ENCODE measurements at regions not wholly inside any gene's neighbourhood (a gene's known extent, or its start where the extent isn't known, plus 50 kb on each side); places are given as distances from the start of the nearest gene placed in this dataset.

GRCh38 chr12:125593269-125593668 is 528.0 kb downstream of the AACS start:
- no peak for DNase-seq

DNA sequence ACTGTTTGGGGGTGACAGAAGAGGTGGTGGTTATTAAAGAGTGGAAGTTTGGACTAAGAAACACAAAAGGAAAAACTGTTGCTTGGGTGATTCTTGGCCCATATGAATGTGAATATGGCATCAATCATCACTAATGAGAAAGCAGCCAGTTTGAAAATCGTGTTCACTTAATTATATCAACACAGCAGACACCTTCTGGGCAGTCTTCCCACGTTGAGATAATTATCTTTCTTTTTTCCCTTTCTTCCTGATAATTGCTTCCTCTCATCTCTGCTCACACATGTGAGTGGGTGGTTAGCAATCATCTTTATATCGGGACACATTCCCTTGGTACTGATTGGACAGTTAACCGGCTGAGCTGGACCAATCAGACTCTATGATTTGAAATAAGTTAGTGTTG is 539.7 kb downstream of the AACS start:
- no peak for DNase-seq

DNA sequence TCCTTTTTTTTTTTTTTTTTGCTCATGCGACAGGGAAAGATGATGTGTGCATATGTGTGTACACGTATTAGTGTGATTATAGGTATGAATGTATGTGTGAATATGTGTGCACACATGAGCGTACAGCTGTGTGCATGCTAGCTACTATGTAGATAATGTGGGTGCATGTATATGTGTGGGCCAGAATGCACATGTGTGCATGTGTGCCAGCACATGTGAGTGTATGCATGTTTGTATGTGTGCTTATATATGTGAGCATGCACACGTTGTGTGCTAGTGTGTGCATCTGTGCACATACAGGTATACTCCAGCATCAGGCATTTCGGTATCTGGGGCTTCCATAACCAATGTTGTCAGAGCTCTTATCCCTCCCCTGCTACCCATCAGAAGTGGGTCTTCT is 541.1 kb downstream of the AACS start:
- DNase-seq: no peak

DNA sequence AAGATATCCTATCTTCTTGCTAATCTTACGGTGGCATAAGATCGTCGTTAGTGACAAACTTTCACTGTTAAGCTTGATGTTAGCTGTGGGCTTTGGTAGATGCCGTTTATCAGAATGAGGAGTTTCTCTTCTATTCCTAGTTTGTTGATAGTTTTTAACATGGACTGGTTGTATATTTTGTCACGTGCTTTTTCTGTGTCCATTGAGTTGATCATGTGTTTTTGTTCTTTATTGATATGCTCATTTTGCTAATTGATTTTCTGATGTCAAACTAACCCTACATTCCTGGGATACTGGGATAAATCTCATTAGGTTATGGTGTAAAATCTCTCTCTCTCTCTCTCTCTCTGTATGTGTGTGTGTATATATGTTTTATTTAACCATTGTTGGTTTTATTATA is 545.1 kb downstream of the AACS start:
- DNase-seq: no peak

DNA sequence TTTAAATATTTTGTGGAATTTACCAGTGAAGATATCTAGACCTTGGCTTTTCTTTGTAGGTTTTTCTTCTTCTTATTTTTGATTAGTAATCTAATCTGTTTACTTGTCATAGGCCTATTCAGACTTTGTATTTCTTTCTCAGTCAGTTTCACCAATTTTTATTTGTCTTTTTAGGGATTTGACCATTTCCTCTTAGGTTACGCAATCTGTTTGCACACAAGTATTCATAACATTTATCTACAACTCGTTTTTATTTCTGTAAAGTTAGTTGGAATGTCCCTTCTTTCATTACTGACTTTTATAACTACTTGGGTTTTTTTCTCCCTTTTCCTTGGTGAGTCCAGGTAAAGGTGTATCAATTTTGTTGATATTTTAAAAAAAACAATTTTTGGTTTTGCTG is 545.7 kb downstream of the AACS start:
- no peak for DNase-seq

DNA sequence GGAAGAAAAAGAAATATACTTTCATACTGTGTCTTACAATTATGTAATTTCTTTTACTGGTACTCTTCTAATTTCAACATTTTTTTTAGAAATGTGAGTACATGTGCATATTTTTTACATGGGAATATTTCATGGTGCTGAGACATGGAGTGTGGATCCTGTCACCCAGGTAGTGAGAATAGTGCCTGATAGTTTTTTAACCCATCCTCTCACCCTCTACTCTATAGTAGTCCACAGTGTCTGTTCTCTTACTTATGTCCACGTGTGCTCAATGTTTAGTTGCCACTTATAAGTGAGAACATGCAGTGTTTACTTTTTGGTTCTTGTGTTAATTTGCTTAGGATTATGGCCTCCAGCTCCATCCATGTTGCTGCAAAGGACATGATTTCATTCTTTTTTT is 548.8 kb downstream of the AACS start:
- DNase-seq: no peak

DNA sequence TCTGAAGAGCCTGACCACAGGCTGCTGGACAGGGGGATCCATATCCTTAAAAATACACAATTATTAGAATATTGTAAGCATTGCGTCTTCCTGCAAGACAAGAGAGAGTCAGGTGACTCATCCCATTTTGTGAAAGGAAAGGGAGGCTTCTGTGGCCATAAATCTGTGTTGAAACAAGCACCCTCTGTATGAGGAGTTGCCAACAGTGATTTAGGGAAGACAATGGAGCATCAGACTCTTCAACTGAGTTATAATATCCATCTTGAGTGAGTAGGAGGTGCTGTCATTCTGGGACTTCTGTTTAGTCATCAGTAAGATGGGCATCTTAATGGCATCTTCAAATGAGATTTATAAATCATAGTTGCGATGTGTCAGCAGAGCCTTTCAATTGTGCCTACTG is 554.5 kb downstream of the AACS start:
- no peak for DNase-seq

DNA sequence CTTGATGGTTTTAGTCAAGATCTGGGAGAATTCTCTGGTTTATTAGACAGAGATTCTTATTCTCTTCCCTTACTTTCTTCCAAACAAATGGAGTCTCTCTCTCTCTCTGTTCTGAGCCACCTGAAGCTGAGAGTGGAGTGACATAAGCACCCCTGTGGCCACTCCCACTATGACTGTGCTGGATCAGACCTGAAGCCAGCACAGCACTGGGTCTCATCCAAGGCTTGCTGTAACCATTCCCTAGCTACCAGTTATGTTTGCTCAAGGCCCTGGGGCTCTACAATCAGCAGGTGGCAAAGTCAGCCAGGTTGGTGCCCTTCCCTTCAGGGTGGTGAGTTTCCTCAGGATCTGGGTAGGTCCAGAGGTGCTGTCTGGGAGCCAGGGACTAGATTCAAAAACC is 568.5 kb downstream of the AACS start:
- DNase-seq: no peak

GRCh38 chr12:125634813-125635212 is 569.6 kb downstream of the AACS start:
- DNase-seq: no peak

GRCh38 chr12:125639826-125640225 is 574.6 kb downstream of the AACS start:
- DNase-seq: no peak

DNA sequence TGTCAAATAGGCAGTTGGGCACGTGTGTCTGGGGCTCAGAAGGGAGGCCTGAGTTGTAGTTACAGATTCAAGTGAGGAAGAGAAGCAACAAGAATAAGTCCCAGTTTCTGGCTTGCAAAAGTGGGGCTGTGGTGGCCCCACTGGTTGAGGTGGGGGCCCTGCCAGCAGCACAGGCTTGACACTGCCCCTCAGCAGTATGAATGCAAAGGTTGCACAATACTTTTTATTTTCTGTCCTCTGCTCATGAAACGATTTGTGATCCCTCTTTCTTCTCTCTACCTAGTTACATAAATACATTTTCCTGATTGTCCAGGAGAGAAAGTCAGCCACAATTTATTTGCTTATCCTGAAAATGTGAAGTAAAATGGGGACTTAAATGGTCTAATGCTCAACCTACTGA is 577.8 kb downstream of the AACS start:
- no peak for DNase-seq

GRCh38 chr12:125645724-125646123 is 580.5 kb downstream of the AACS start:
- DNase-seq: no peak

GRCh38 chr12:125650587-125650986 is 585.4 kb downstream of the AACS start:
- no peak for DNase-seq

GRCh38 chr12:125651625-125652024 is 586.4 kb downstream of the AACS start:
- DNase-seq: no peak

DNA sequence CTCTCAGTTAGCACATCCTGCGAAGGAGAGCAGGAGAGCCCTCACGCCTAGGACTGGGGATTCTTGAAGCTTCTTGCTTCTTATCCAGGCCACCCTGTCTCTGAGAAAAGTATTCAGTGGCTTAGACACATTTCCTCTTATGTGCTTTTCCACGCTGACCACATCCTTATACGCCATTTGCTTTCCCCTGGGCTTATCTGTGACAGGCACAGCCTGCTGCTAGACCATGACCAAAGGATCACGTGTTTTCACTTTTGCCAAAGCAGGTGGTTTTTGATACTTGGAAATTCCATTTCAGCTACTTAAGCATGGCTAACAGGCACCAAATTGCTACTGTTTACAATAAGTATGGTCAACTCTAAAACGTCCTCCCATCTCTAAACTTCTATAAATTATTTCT is 587.4 kb downstream of the AACS start:
- no peak for DNase-seq

GRCh38 chr12:125657681-125658080 is 592.4 kb downstream of the AACS start:
- DNase-seq: no peak

- no peak for DNase-seq
These were observed 609.5 kb downstream of the AACS start for GRCh38 chr12:125674554-125675338.

DNA sequence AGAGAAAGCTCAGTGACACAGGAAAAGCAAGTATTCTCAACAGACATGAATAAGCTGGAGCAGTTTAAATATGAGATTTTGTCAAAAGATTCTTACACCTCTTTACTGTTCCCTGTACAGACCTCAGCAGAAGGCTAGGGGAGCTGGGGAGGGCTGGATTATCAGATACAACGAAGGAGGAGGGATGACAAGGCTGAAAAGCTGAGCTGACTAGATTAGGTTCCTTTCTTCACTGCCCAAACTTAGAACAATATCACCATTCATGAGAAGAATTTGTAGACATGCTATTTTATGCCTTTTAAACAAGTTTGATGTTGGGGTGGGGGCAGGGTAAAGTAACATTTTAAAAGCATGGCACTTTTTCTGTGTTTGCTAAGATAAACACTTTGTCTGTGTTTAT is 611.1 kb downstream of the AACS start:
- DNase-seq: no peak

- no peak for DNase-seq
These were observed 612.6 kb downstream of the AACS start for GRCh38 chr12:125677829-125678228.

DNA sequence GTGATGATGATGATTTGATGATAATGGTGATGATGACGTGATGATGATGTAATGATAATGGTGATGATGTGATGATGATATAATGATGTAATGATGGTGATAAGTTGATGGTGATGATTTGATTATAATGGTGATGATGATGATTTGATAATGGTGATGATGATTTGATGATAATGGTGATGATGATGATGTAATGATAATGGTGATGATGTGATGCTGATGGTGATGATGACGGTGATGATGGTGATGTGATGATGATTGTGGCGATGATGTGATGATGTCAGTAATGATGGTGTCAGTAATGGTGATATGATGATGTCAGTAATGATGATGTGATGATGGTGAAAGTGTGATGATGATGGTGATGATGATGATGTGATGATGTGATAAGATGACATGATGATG is 613.4 kb downstream of the AACS start:
- DNase-seq: no peak

GRCh38 chr12:125683748-125684381 is 618.6 kb downstream of the AACS start:
- no peak for DNase-seq

GRCh38 chr12:125684968-125685790 is 619.9 kb downstream of the AACS start:
- DNase-seq: no peak

- DNase-seq: no peak
These were observed 620.7 kb downstream of the AACS start for GRCh38 chr12:125685915-125686314.

- DNase-seq: no peak
These were observed 622.2 kb downstream of the AACS start for GRCh38 chr12:125687403-125687802.

Measured in amniotic stem cell (primary cell).